Fibroblast of lung (primary cell): ENCODE measurements at regions not wholly inside any gene's neighbourhood (a gene's known extent, or its start where the extent isn't known, plus 50 kb on each side); places are given as distances from the start of the nearest gene placed in this dataset.

Source experiments
- DNase-seq, 2 donors: peaks; one replicate each; pipeline versions ENCODE4 v3.0.0 to v3.0.0-alpha.2; 2010; ENCODE audit warnings: low read depth in 2 of 2
- H2AFZ ChIP-seq: 2 replicates; pipeline ENCODE4 v1.5.1; 2012; ENCODE audit warnings: low read length, control low read depth, inconsistent platforms
- H3K27ac ChIP-seq: 2 replicates; pipeline ENCODE4 v1.5.1; 2011; ENCODE audit warnings: low read length, control low read depth; ENCODE audit not compliant: insufficient read depth
- H3K27me3 ChIP-seq: 2 replicates; pipeline ENCODE4 v1.5.1; 2011; ENCODE audit warnings: mild to moderate bottlenecking, low read length; ENCODE audit not compliant: control insufficient read depth, insufficient read depth
- H3K36me3 ChIP-seq: 2 replicates; pipeline ENCODE4 v1.5.1; 2011; ENCODE audit warnings: low read length; ENCODE audit not compliant: control insufficient read depth, insufficient read depth
- H3K4me1 ChIP-seq: 2 replicates; pipeline ENCODE4 v1.5.1; 2011; ENCODE audit warnings: low read length; ENCODE audit not compliant: control insufficient read depth, insufficient read depth; ENCODE audit errors: extremely low read depth
- H3K4me2 ChIP-seq: 2 replicates; pipeline ENCODE4 v1.5.1; 2011; ENCODE audit warnings: low read length, control low read depth; ENCODE audit not compliant: insufficient read depth; ENCODE audit errors: extremely low read depth
- H3K4me3 ChIP-seq, 4 experiments: fragments of 200-600 bp in 1 of 4; sonication (generic) in 1 of 4; replicated peaks in 1 of 4; 2 replicates each; pipeline ENCODE4 v1.5.1; 2011 to 2016; ENCODE audit warnings: low read length in 4 of 4, low read depth in 3 of 4, mild to moderate bottlenecking in 3 of 4, control low read depth in 2 of 4, inconsistent platforms in 1 of 4, mixed read lengths in 1 of 4; ENCODE audit not compliant: insufficient read depth in 1 of 4; ENCODE audit errors: control extremely low read depth in 1 of 4
- H3K79me2 ChIP-seq: 2 replicates; pipeline ENCODE4 v1.5.1; 2012; ENCODE audit warnings: mild to moderate bottlenecking, low read length, inconsistent platforms; ENCODE audit not compliant: control insufficient read depth, insufficient read depth
- H3K9ac ChIP-seq: 2 replicates; pipeline ENCODE4 v1.5.1; 2011; ENCODE audit warnings: mild to moderate bottlenecking, low read length, control low read depth; ENCODE audit not compliant: insufficient read depth
- H3K9me3 ChIP-seq: 2 replicates; pipeline ENCODE4 v1.5.1; 2012; ENCODE audit warnings: low read depth, low read length; ENCODE audit not compliant: control insufficient read depth, insufficient read depth
- H4K20me1 ChIP-seq: 2 replicates; pipeline ENCODE4 v1.5.1; 2011; ENCODE audit warnings: low read length; ENCODE audit not compliant: control insufficient read depth, insufficient read depth; ENCODE audit errors: extremely low read depth
- CTCF ChIP-seq, 2 donors: IDR thresholded peaks in 1 of 2; conservative IDR thresholded peaks in 1 of 2; 1 replicate in 1 of 2; 2 replicates in 1 of 2; pipeline ENCODE4 v1.5.1; 2011 to 2012; ENCODE audit warnings: low read length in 2 of 2, control low read depth in 1 of 2, inconsistent platforms in 1 of 2, low read depth in 1 of 2, mild to moderate bottlenecking in 1 of 2
- EZH2 ChIP-seq: IDR thresholded peaks from 2 replicates; pipeline ENCODE4 v1.5.1; 2012; ENCODE audit warnings: low read length, control low read depth, mild to moderate bottlenecking; ENCODE audit errors: missing control alignments

DNA sequence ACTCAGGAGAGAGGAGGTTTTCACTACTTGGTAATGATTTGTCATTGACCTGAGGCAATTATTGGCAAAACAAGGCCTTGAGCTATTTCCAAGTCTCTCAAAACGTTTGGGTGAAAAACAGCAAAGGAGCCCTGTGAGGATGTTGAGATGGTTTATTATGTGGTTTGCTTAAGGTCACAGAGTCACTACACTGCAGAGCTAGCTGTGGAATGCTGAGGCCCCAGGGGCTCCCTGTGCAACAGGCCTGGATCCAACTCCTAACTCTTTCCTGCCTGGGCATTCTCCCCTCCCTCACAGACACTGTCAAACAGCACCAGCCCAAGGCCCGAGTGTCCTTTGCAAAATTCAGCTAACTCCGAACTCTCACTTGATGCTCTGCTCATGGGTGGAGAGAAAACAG, 754.6 kb upstream of the SOX11 start:
- no peaks in the 10 kb centered on the region for H4K20me1 ChIP-seq
- no peaks in the 10 kb centered on the region for H3K27me3 ChIP-seq
- no peak overlapping the region for H3K9ac ChIP-seq
- H3K79me2 ChIP-seq = no peaks in the 10 kb centered on the region
- TF ChIP-seq CTCF (conservative IDR thresholded peaks at IDR 0.05 in 1 of 2, IDR thresholded peaks at IDR 0.05 in 1 of 2; ENCODE audit: low read depth in 1 of 2, low read length in 2 of 2) (no peak), EZH2 (no peak)
- H2AFZ ChIP-seq = no peak overlapping the region
- H3K4me1 ChIP-seq = no peaks in the 10 kb centered on the region
- H3K4me2 ChIP-seq = no peak overlapping the region
- H3K27ac ChIP-seq = no peak overlapping the region
- no peaks in the 10 kb centered on the region for H3K9me3 ChIP-seq
- DNase-seq = peak; percentile 1 to 19
- no peaks in the 10 kb centered on the region for H3K36me3 ChIP-seq
- H3K4me3 ChIP-seq = no peak overlapping the region

DNA sequence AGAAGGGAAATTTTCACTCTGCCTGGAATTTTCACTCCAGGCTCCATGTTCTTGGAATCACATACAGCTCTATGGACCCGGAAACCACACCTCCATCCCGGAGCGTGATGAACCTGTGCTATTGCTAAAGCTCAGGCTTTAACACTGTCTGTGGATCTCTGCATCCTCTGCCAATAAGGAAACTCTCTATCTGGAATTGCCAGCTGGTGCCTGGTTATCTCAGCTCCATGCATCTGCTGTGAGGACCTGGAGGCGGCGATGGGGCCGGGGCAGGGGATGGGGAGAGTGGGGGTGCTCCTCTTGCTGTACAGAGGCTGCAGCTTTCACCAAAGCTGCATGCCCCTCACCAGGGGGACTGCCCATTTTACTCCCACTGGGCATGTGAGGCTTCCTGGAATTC, 754.0 kb upstream of the SOX11 start:
- H3K79me2 ChIP-seq = no peaks in the 10 kb centered on the region
- no peaks in the 10 kb centered on the region for H3K4me1 ChIP-seq
- H3K9ac ChIP-seq = no peak overlapping the region
- no peak for DNase-seq
- H3K27me3 ChIP-seq = no peaks in the 10 kb centered on the region
- no peak overlapping the region for H3K4me2 ChIP-seq
- H2AFZ ChIP-seq = no peak overlapping the region
- H3K4me3 ChIP-seq = no peak overlapping the region
- H3K36me3 ChIP-seq = no peaks in the 10 kb centered on the region
- TF ChIP-seq EZH2 = no peak
- TF ChIP-seq CTCF (conservative IDR thresholded peaks at IDR 0.05 in 1 of 2, IDR thresholded peaks at IDR 0.05 in 1 of 2; ENCODE audit: low read depth in 1 of 2, low read length in 2 of 2) = no peak
- H3K9me3 ChIP-seq = no peaks in the 10 kb centered on the region
- no peaks in the 10 kb centered on the region for H4K20me1 ChIP-seq
- no peak overlapping the region for H3K27ac ChIP-seq

- no peak for DNase-seq
- H3K4me2 ChIP-seq = no peak overlapping the region
- no peak overlapping the region for H3K9ac ChIP-seq
- H3K36me3 ChIP-seq = no peaks in the 10 kb centered on the region
- H2AFZ ChIP-seq = no peak overlapping the region
- no peaks in the 10 kb centered on the region for H4K20me1 ChIP-seq
- no peak overlapping the region for H3K4me3 ChIP-seq
- TF ChIP-seq EZH2 = no peak
- no peak for TF ChIP-seq CTCF (conservative IDR thresholded peaks at IDR 0.05 in 1 of 2, IDR thresholded peaks at IDR 0.05 in 1 of 2; ENCODE audit: low read depth in 1 of 2, low read length in 2 of 2)
- H3K4me1 ChIP-seq = no peaks in the 10 kb centered on the region
- H3K27me3 ChIP-seq = no peaks in the 10 kb centered on the region
- H3K27ac ChIP-seq = no peak overlapping the region
- no peaks in the 10 kb centered on the region for H3K79me2 ChIP-seq
- H3K9me3 ChIP-seq = no peaks in the 10 kb centered on the region
Measured at GRCh38 chr2:4942441-4942840, 749.7 kb upstream of the SOX11 start.
